GM21423 (cell line): ENCODE measurements at regions not wholly inside any gene's neighbourhood (a gene's known extent, or its start where the extent isn't known, plus 50 kb on each side); places are given as distances from the start of the nearest gene placed in this dataset.

Experiments
- ATAC-seq: cut with Tn5 transposase; IDR thresholded peaks from one replicate; pipeline ENCODE4 v1.9.1; 2021; ENCODE audit warnings: mild to moderate bottlenecking, moderate library complexity; ENCODE audit not compliant: unreplicated experiment

DNA sequence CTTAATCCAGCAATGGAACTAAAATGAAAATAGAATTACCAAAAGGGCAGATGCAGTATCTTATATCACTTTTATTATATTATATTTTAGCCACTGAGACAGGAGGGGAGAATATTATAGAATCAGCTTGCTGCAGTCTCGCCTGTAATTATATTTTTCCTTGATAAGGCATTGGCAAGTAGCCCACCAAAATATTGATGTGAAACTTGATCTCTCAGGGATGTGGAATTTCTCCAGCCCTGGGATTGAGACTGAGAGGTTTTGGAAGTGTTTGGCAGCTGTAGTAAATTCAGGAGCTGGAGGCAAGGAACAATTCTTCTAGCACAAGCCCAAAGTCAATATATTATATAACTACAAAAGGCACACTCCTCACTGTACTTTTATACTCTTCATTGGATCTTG, 142.1 kb upstream of the ADAMTSL1 start:
- no peak for ATAC-seq

DNA sequence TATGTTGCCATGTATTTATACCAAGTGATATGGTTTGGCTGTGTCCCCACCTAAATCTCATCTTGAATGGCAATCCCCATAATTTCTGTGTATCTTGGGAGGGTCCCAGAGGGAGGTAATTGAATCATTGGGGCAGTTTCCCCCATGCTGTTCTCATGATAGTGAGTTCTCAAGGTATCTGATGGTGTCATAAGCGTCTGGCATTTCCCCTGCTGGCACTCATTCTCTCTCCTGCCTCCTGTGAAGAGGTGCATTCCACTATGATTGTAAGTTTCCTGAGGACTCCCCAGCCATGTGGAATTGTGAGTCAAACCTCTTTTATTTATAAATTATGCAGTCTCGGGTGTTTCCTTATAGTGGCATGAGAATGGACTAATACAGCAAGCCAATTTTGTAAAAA, 140.8 kb upstream of the ADAMTSL1 start:
- no peak for ATAC-seq

- no peak for ATAC-seq
These were observed 138.1 kb upstream of the ADAMTSL1 start for GRCh38 chr9:18335825-18336224.

DNA sequence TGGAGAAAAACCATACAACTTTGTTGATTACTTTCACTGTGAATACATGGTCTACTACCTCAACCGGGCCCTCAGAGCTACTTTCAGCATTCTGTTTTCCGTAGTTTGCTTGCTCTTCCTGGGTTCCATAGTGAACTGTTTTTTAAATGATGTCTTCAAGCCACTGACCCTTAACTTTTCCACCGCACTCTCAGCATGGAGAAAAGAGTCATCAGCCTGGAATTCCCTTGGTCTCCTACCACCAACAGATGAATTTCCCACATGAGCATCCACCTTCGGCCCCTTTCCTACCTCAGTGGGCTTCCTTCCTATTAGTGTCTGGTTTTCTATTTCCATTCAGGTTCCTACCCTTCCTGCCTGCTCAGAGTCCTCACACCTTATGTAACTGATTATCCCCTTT, 135.9 kb upstream of the ADAMTSL1 start:
- no peak for ATAC-seq

DNA sequence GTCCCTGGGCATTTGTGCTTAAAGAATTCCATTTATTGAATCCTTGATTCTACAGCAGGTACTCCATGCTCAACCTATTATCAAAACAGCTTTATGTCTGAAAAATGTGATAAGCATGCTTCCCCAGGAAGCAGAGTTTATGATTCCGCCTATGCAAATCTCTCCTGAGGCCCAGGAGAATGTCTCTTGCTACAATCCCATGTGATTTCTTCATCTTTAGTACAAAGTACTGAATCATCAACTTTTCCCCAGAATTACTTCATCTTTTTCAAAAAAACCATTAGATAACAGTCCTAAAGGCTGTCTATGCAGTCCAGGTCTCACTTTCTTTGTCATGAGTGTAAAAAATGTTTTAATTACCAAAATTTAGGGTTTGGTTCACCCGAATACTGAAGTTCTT, 130.2 kb upstream of the ADAMTSL1 start:
- no peak for ATAC-seq

- no peak for ATAC-seq
These were observed 127.2 kb upstream of the ADAMTSL1 start for GRCh38 chr9:18346745-18347144.

GRCh38 chr9:18347386-18348082, 126.4 kb upstream of the ADAMTSL1 start:
- ATAC-seq: no peak

- no peak for ATAC-seq
These were observed 125.9 kb upstream of the ADAMTSL1 start for GRCh38 chr9:18348083-18348475.

- no peak for ATAC-seq
These were observed 124.4 kb upstream of the ADAMTSL1 start for GRCh38 chr9:18349530-18349929.

DNA sequence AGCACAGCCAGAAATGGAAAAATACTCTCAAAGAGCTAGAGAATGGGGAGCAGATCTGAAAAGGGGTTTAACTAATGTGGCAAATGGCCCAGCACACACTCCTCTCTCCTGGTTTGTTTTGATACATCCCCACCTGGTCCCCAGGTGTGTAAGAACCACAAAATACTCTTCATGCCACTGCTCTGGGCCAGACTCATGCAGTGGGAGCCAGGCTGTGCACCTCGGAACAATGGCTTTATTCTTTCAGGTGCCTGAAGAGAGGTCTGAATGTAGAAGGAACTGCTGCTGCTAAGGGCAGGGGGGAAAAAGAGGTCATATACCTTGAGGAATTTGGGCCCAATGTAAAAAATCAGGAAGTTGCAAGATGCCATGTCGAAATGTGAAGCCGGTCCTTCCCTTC, 123.9 kb upstream of the ADAMTSL1 start:
- no peak for ATAC-seq

DNA sequence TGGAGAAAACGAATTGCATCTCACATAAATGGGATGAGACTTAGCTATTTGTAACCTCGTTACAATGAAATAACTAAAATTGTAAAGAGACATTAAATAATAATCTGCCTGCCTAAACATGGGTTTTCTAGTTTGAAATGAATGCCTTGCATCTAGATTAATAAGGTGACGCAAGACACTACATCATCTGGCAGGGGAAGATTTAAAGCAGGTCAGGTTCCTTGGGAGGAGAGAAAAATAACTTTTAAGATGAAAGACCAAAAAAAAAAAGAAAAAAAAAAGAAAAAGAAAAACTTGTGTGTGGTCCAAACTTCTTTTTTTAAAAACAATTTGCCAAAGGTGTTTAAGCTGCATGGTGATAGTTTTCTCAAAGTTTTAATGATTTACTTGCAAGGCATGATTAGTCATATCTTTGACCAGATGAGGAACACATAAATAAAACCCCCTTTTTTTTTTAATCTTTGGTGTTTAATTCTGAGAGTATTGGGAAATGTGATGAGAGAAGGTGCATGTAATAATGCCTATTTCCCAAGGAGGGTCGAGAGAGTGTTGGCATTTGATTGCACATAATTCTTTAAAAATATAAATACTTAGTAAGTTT, 122.9 kb upstream of the ADAMTSL1 start:
- ATAC-seq: no peak

GRCh38 chr9:18352711-18353110, 121.2 kb upstream of the ADAMTSL1 start:
- ATAC-seq: no peak

- ATAC-seq: no peak
These were observed 120.5 kb upstream of the ADAMTSL1 start for GRCh38 chr9:18353473-18353872.

DNA sequence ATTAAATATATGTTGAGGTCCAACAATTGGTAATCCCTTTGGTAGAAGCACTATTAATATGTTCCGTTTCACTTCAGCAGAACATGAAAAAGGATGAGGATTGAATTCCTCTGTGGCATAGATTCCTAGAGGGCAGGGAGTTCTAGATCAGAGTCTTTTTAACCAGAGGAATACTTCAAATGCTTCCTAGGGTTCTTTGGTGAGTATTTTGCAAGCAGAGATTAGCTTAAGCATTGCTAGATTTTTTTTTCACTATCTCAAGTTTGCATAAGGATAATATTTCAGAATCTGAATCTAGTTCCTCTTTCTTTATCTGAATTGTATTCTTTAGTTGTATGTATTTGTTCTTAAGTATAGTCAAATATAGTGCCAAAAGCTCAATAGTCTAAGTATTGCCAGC, 116.6 kb upstream of the ADAMTSL1 start:
- no peak for ATAC-seq

DNA sequence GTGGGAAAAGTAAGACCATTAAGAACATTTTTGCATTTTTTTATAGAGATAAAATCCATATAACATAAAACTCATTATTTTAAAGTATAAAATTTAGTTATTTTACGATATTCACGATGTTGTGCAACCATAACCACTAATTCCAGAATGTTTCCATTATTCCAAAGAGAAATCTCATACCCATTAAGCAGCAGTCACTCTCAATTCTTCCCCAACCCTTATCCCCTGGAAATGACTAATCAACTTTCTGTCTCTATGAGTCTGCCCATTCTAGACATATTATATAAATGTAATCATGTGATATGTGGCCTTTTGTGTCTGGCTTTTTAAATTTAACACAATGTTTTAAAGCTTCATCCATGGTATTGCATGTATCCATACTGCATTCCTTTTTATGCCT, 115.6 kb upstream of the ADAMTSL1 start:
- ATAC-seq: no peak

DNA sequence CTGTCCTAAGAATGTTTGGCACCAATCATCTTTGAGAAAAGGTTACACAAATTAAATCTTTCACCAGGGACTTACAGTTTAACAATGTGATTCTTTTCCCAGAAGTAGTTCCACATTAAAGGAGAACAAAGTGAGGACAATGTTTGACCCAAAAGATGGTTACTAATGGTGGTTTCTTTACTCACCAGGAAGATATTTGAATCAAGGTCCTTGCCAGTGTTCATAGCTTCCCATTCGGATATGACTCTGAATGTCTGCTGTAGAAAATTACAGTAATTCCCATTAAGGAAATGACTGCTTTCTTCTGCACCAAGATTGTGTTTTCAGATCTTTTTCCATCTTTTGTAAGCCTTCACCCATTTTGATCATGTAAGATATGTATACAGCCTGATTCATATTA, 114.6 kb upstream of the ADAMTSL1 start:
- no peak for ATAC-seq

- no peak for ATAC-seq
These were observed 113.9 kb upstream of the ADAMTSL1 start for GRCh38 chr9:18360005-18360404.

GRCh38 chr9:18361646-18362045, 112.3 kb upstream of the ADAMTSL1 start:
- no peak for ATAC-seq

GRCh38 chr9:18362166-18362565, 111.8 kb upstream of the ADAMTSL1 start:
- no peak for ATAC-seq

GRCh38 chr9:18362901-18363685, 110.9 kb upstream of the ADAMTSL1 start:
- no peak for ATAC-seq

GRCh38 chr9:18365651-18366050, 108.3 kb upstream of the ADAMTSL1 start:
- ATAC-seq: no peak

- no peak for ATAC-seq
These were observed 107.8 kb upstream of the ADAMTSL1 start for GRCh38 chr9:18366184-18366583.
